GM23338 (cell line): ENCODE measurements at regions not wholly inside any gene's neighbourhood (a gene's known extent, or its start where the extent isn't known, plus 50 kb on each side); places are given as distances from the start of the nearest gene placed in this dataset.

Experiments
- CREB1 ChIP-seq: fragments of 250-450 bp; sonication (Bioruptor Pico); IDR thresholded peaks from 2 replicates; pipeline ENCODE4 v1.5.0; 2020; ENCODE audit warnings: low read depth, mild to moderate bottlenecking, moderate library complexity
- EZH2 ChIP-seq: fragments of 200-600 bp; sonication (generic); IDR thresholded peaks from one replicate; pipeline ENCODE4 v1.8.0; 2017; ENCODE audit warnings: antibody characterized with exemption, mild to moderate bottlenecking, low read depth; ENCODE audit not compliant: unreplicated experiment
- NANOG ChIP-seq: IDR thresholded peaks from 2 replicates; pipeline ENCODE4 v1.6.1; 2016; ENCODE audit warnings: antibody characterized with exemption, borderline replicate concordance
- TF ChIP-seq, protein P1 (sequence below), 2 experiments: fragments of 200-600 bp in 1 of 2; sonication (generic) in 1 of 2; conservative IDR thresholded peaks; 2 replicates each; pipeline versions ENCODE4 v1.5.1 to v1.6.1; 2016 to 2017; ENCODE audit warnings: antibody characterized with exemption in 2 of 2, low read depth in 2 of 2, mild to moderate bottlenecking in 2 of 2, moderate library complexity in 1 of 2

DNA sequence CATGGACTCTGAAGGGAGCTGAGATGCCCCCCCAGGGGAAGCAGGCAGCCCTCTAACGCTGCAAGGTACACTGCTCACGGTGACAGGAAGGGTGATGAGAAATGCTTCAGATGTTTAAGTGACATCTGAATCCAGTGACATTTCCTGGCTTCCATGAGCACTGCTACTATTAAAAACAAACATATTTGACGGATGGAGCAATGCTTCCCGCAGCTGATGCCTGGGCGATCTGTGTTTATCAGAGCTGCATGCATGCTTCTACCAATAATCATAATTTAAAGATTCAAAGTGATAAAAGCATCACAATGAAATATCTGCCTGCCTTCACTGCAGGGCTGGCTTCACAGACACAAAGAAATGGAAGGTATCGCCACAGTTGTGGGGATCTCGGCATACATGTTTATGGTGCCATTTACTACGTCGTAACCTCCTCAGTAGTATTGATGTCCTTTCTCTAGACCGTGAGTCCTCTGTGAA is 66.1 kb upstream of the AOAH start:
- TF ChIP-seq, protein P1, sequence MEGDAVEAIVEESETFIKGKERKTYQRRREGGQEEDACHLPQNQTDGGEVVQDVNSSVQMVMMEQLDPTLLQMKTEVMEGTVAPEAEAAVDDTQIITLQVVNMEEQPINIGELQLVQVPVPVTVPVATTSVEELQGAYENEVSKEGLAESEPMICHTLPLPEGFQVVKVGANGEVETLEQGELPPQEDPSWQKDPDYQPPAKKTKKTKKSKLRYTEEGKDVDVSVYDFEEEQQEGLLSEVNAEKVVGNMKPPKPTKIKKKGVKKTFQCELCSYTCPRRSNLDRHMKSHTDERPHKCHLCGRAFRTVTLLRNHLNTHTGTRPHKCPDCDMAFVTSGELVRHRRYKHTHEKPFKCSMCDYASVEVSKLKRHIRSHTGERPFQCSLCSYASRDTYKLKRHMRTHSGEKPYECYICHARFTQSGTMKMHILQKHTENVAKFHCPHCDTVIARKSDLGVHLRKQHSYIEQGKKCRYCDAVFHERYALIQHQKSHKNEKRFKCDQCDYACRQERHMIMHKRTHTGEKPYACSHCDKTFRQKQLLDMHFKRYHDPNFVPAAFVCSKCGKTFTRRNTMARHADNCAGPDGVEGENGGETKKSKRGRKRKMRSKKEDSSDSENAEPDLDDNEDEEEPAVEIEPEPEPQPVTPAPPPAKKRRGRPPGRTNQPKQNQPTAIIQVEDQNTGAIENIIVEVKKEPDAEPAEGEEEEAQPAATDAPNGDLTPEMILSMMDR (conservative IDR thresholded peaks at IDR 0.05; ENCODE audit: low read depth in 2 of 2): no peak
- TF ChIP-seq EZH2: no peak
- no peak for TF ChIP-seq NANOG
- TF ChIP-seq CREB1 (CRISPR knock-in tag): no peak
